ENCODE measurements at regions not wholly inside any gene's neighbourhood (a gene's known extent, or its start where the extent isn't known, plus 50 kb on each side); places are given as distances from the start of the nearest gene placed in this dataset.
"Not testable (repeated sequence)": the region's sequence is repeated elsewhere in the genome, so short reads cannot be mapped to it uniquely, and the experiment has no call there.

DNA sequence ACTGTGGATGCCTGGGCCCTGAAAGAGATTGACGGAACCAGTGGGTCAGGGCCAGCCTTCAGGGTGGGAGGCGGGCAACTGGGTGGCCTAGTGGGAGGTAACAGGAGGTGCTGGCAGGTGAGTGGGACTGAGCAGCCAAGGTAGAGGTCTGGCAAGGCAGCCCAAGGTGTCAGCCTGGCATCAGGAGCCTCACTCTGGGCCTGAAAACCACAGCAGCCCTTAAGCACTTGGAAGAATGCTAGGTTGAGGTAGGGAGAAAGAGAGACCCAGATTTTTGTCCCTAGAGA is 315.8 kb upstream of the PRICKLE1 start:
- no peak for DNase-seq

DNA sequence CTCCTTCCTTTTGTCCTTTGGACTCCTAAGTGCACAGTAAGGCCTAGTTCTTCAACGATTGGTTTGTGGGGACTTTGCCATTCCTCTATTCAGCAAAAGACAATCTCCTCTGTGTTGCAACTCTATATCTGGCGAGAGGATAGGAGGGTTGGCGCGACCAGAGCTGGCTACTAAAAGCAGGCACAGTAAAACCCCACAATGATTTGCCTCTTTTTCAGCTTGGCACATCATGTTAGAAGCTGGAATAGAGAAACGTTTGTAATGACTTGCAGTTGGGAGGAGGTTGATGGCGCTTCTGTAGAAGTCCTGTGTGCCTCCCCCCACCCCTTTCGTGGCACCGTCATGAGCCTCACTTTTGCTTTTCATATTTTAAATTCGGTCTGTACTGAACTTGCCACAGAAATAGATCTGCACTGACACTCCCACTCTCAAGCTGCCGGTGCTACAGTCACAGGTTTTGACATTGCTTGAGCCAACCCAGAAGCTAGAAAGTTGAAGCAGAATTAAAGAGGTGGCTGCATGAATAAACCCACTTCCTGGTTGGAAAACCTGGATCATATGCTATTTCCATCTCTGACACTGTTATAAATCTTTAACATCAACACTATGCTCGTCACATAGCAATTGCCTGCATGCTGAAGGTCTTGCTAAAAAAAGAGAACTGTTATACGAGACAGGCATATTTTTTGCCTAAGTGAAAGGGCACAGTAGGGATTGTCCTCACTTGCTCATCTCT is 315.3 kb upstream of the PRICKLE1 start:
- no peak for DNase-seq

DNA sequence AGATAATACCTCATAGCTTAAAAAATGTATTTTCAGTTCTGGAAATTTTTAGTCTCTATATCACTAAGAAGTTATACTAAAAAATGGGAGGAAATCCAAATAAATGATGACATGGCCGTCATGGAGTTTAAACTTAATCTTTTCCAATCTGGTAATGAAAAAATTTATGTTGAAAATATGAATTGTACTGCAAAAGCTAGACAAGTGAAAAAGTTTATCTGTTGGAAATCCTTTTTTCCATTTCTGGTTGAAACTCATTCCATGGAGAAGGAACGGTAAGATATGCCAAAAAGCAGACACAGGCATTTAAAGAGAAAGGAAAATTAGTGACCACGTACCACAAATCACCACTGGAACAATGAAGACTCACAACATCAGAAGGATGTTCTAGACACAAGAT is 314.2 kb upstream of the PRICKLE1 start:
- no peak for DNase-seq

DNA sequence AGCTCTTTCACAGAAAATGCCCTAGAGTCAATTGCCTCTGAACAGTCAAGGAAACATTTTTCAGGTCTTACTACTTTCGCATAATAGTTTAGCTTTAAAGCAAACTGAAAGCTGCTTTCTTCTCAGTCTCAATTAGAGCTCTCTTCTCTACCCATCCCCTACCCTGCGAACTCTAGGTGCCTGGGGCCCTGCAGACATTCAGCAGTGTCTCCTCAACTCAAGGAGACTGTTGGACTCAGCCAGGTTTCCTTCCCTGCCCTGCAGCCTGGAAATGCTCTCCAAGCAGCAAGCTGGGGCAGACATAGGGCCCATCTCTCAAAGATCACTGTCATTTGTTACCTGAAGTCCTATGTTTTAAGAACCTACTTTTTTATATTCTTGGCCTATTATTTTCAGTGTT is 312.5 kb upstream of the PRICKLE1 start:
- no peak for DNase-seq

DNA sequence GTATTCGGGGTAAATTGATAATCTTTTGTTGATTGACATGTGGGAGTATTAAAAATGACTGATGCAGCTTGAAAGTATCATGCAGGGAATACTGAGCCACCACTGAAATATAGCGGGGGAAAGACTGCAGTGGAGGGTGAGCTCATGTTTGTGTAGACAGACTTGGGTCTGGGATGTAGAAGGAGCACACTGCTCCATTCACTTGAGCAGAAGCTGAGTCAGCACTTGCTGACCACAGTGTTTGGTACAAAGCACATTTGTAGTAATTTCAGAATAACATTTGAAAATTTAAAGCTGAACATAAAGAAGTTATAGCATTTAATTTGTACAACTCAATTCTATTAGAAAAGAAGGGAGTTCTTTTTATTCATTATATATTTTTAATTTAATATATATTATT is 304.3 kb upstream of the PRICKLE1 start:
- no peak for DNase-seq

DNA sequence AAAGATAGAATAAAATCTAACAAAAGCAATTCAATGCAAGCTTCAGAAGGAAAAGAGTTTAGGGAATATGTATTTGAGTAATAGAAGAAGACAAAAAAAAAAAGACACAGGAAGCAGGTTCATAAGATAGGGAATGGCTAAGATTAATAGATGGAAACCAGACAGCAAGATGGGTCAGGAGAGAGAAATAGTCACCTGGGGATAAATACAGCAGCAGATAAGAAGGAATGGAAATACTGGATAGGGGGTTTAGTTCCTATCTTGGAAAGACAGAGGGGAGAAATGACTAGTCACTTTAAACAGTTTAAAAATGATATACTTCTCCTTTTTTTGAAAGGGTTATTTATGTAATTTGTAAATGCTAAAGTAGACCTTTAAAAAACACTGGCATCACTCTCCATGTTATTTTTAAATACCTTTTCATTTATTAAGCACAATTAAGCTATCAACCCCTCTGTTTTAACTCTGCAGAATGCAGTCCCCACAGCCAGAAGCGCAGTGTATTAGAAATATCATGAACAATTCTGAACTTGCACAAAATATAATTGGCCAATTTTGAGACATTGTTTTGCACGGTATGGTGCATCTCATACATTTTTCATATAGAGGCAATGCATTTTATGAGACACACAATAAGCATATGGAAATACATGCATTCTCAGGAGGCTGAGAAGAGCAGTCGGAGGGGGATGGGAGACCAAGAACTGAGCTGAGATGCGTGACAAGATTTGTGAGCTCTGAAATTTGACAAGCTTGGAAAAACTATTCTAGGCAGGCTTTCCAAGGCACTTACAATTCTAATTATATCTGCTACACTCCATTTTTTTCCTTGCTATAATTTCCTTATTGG is 303.4 kb upstream of the PRICKLE1 start:
- DNase-seq, result no peak

DNA sequence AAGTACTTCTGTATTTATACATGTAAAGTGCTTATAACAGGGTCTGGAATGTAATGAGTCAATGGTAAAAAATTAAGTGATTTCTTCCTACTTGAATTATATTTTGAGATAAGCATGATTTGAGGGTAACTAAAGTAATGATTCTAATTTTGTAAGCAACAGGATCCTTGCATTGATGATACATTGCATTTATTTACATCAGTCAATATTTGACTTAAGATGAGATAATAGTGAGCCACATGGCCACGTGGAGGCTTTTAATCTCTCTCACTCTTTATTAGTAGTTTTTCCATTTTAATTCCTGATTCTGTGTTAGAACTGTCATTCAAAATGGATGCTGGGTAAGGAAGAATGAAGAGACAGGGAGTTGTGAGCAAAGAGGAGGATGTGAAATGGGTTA is 298.1 kb upstream of the PRICKLE1 start:
- DNase-seq, result no peak

DNA sequence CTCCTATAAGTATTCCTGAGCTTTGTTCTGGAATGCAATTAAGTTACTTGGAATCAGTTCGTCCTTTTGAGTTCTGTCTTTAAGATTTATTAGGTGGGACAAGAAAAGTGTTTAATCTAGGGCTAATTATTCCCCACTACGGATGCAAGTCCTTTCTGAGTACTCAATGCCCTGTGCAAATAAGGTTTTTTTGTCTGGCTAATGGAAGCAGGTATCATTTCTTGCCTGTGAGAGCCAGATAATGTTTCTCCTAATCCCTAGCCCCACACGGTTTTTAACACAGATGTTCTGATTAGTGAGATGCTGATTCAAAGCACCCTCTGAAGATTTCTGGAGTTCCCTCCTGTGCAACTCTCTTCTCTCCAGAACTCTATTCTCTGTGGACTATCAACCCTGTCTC is 296.6 kb upstream of the PRICKLE1 start:
- DNase-seq, result no peak

DNA sequence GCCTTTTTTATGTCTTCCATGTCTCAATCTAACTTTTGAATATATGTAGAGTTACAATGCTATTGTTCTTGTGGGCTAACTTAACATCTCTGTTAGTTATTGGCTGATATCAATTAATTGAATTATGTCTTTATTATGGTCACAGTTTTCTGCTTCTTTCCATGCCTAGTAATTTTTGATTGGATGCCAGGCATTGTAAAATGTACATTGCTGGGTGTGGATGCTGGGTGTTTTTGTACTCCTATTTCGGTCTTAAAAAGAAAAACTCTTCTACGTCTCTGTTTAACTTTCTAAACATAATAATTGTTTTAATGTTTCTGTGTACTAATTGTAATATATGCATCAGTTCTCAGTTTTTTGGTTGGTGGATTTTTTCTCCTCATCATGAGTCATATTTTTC is 296.1 kb upstream of the PRICKLE1 start:
- DNase-seq, result no peak

DNA sequence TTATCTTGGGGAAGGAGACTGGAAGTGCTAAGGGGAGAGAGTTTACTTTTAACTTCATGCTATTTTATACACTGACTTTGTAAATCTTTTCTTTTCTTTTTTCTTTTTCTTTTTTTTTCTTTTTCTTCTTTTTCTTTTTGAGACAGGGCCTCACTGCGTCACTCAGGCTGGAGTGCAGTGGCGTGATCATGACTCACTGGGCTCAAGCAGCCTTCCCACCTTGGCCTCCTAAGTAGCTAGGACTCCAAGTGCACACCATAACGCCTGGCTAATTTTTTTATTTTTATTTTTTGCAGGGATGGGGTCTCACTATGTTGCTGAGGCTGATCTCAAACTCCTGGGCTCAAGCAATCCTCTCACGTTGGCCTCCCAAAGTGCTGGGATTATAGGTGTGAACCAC is 294.6 kb upstream of the PRICKLE1 start:
- no peak for DNase-seq

DNA sequence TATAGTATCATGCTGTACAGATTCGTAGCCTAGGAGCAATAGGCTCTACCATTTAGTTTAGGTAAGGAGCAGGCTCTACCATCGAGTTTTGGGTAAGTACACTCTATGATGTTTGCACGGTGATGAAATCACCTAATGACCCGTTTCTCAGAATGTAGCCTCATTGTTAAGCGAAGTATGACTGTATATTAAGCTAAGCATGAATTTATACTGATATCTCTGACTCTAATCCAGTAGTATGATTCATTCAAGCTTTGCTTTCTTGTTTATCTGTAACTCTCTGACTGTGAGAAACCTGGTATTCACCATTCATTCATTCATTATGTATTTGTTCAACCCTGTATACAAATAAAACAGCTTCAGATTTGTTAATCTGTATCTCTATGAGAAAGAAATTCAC is 283.9 kb upstream of the PRICKLE1 start:
- no peak for DNase-seq

DNA sequence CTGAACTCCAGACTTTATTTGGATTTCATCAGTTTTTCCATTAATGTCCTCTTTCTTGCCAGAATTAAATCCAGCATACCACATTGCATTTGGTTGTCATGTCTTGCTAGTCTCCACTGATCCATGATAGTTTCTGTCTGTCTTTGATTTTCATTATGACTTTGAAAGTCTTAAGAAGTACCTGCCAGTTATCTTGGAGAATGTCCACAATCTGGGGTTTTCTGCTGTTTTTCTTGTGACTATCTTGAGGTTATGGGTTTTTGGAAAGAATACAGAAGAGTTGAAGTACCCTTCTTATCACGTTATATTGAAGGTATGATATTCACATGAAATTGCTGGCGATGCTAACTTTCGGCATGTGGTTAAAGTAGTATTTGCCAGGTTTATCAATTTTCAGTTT is 282.3 kb upstream of the PRICKLE1 start:
- no peak for DNase-seq

DNA sequence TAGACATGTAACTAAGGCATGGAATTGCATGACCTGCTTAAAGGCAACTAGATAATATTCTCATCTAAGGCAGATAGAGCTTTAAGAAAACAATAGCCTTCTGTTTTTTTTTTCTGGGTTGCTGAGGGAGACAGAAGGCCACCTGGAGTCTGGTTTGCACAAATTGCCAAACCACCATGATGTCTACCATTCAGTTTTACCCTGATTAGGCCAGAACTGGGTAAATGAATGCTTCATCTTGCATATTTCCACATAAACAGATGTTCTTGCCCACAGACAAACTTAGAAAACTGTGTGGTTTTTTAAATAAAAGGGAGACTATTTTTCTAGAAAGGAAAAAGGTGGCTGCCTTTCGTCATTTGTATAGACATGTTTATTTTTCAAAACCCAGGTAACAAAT is 278.7 kb upstream of the PRICKLE1 start:
- no peak for DNase-seq

DNA sequence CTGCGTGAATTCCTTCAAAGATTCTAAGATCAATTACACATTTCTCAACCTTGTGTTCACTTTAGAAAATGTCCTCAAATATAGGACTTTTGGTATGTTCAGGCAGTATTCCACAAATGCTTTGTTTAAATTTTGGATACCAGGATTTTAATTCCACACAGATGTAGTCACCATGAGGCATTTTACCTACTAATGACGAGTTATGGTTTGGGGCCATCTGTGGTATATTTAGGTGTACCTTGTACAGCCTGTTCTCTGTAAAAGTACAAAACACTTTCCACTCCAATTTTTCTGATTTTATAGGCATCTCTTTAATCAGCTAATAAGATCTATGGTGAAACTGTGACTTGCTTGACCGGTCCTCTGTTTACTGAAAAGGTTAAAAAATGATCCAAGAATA is 275.7 kb upstream of the PRICKLE1 start:
- no peak for DNase-seq

DNA sequence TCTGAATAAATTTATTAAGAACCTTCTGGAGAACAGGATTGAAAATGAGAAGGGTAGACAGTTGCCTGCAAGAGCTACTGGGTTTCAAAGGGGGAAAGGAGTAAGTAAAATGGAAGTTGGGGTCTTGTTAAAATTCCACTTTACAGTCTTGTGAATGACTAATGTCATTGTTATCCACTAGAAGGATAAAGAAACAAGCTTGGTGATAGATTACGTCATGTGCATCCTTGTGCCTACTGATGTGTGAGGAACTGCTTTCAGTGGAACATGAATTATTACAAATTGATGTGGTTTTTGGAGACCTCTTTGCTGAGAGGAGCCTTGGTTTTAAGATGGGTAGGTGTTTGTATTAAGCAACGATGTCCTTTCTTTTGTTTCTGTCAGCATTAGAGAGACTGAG is 272.5 kb upstream of the PRICKLE1 start:
- DNase-seq, result no peak

DNA sequence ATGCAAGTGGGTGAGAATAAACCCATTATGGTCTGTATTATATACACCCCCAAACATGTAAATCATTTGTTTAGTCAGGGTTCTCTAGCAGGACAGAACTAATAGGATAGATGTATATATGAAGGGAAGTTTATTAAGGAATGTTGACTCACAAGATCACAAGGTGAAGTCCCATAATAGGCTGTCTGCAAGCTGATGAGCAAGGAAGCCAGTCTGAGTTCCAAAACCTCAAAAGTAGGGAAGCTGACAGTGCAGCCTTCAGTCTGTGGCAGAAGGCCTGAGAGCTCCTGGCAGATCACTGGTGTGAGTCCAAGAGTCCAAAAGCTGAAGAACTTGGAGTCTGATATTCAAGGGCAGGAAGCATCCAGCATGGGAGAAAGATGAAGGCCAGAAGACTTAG is 270.8 kb upstream of the PRICKLE1 start:
- not testable (repeated sequence) for DNase-seq

DNA sequence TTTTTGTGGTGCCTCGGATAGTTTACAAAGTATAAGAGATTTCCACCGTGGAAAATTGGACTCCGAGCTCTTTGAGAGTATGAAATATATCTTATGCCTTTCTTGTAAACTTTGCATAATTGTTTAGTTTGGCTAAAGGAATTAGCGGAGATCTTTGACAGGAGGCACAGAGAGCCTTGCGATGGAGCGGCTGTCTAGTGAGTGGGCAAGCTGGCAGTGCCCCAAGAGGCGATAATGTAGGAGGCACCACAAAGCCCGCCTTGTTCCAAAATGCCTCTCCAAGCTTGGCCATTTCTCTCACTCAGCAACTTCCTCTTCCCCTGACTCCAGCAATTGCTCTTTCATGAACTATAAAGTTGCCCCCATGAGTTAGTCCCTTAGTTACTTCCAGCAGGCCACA is 270.1 kb upstream of the PRICKLE1 start:
- no peak for DNase-seq

DNA sequence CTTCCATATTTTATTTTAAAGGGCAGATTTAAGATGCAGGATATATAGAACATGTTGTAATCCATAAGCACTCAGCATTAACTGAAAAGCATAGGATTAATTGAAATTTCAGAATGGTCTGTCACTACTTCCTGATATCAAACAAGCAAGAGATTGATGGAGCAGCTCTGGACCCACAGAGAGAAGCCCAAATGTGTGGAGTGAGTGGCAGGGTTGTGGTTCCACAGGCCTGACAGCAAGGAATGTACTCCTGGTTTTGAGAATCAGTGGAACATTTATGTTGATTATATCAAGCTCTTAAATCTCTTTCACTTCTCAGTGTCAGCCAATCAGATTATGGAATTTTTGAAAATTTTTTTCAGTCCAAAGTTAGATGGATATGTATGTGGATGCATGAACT is 267.6 kb upstream of the PRICKLE1 start:
- DNase-seq, result no peak

DNA sequence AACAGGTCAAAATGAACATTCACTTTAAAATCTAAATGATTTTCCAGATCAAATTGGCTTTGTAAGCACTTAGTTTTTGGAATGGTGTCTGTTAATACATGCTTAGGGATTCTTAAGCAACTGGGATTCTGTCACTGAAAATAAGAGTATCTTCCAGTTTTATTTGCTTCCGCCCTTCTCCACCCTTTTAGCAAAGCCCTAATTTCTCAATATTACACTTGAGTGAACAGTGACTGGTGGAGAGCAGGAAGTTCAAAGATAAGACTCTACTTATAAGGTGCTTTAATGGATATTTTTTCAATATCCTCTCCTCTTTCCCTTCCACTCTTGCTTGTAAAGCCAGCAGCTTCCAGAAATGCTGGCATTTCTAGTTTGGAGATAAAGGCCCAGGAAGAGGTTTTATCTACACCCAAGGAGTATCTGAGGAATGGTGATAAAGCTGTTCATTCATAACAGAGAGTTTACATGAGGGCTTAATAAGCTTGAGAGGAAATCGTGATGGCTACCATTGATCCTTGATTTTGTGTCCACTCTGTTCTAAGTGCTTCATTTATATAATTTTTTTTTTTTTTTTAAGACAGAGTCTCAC is 265.9 kb upstream of the PRICKLE1 start:
- no peak for DNase-seq

DNA sequence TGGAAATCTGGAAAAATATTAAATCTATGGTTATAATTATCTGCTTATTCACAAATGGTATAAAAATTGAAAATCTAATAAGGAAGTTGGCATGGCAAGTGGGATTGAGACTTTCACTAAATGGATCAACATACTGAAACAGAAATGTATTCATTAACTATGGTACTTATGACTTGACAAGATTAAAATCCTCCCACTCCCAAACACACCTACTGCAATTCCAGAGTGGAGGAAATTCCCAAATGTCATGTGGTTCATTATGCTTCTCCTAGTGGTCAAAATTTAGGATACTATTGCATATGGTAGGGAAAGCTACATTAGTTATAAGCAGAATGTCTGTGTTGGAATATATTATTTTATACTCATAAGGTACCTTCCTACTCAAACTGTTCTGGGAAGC is 265.3 kb upstream of the PRICKLE1 start:
- no peak for DNase-seq

DNA sequence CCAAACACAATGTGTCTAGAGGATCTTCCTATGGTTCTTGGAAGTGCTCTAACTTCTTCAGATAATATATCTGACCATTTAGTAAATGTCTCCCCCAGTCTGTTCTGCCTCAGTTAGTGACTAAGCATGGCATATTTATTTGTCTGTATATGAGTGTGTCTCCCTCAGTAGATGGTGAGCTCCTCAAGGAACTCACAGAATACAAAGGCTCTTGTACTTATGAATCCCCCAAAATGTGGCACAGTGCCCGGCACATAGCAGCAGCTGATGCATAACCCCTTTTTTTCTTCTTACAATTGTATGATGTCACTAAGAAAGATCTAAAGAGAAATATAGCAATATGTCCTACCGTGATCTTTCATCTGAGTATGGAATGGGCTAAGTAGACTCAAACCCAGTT is 264.7 kb upstream of the PRICKLE1 start:
- DNase-seq, result no peak

DNA sequence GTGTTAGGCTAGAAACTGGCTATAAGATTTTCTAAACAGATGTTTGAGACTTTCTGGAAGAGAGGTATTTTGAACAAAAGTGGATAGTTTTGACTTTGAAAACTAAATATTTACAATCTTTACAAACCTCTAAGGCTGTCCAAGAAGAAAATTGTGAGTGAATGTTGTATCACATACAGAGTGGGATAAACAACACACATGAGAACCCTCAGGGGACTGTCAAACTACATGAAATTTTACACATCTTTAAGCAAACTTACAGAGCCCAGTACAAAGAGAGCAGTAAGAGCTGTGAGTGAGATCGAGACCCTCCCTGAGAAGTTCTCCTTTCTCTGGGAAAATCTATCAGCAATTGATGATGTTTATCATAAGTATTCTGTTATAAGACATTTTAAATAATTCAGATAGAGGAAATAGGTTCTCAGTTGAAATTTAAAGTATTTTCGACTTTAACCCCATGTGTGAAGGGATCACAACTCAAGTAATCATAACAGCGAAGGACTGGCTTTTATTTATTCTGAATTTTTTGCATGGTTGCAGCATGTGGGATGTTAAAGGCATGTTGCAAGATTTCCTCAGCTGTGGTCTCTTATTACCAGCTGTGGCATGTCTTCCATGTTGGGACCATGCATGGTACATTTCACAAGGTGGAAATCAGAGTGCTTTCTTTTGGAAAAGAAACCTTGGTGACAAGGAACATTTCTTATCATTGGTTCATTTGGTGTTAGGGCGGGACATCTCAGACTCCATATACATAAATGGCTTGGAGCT is 264.0 kb upstream of the PRICKLE1 start:
- no peak for DNase-seq

DNA sequence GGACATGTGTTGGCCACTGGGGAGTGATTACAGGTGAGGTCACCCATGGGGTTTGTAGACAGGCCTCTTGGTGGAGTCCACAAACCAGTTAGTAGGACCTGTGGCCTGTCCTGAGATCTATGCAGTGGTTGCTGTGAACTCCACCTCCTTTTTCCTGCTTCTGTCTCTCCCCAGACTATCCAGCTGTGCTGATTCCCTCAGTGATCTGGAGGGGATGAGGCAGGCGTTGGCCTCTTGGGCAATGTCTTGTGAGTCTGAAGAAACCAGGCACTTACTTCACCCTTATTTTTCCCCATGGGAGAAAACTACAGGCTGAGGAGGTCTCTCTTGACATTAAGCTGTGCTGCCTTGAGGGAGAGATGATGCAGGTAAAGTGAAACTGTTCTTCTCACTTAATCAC is 257.2 kb upstream of the PRICKLE1 start:
- DNase-seq, result no peak

DNA sequence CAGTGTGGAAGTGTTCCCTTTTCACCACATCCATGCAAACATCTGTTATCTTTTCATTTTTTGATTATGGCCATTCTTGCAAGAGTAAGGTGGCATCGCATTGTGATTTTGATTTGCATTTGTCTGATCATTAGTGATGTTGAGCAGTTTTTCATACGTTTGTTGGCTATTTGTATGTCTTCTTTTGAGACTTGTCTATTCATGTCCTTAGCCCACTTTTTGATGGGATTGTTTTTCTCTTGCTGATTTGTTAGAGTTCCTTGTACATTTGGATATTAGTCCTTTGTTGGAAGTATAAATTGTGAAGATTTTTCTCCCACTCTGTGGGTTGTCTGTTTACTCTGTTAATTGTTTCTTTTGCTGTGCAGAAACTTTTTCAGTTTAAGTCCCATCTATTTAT is 244.5 kb upstream of the PRICKLE1 start:
- DNase-seq, result no peak

Data from SIG-M5 (cell line).